Activated T-helper 9 cell treated with anti-CD3 and anti-CD28 coated beads, Interleukin-2, amount 50 U/mL, for 16 hours (primary cell): ENCODE measurements at regions not wholly inside any gene's neighbourhood (a gene's known extent, or its start where the extent isn't known, plus 50 kb on each side); places are given as distances from the start of the nearest gene placed in this dataset.

Source experiments
- DNase-seq: peaks from one replicate; pipeline ENCODE4 v3.0.0-alpha.2; 2020; ENCODE audit warnings: low read depth

- DNase-seq = no peak
Measured at GRCh38 chr12:90128526-90128925, 419.9 kb upstream of the ATP2B1 start.

- no peak for DNase-seq
Measured at GRCh38 chr12:90126125-90126524, 417.5 kb upstream of the ATP2B1 start.

GRCh38 chr12:90124914-90125313 lies 416.3 kb upstream of the ATP2B1 start:
- DNase-seq = no peak

- DNase-seq = no peak
Measured at GRCh38 chr12:90124289-90124688, 415.7 kb upstream of the ATP2B1 start.

GRCh38 chr12:90122681-90123080 lies 414.0 kb upstream of the ATP2B1 start:
- no peak for DNase-seq

GRCh38 chr12:90120627-90121026 lies 412.0 kb upstream of the ATP2B1 start:
- DNase-seq = no peak

- no peak for DNase-seq
Measured at GRCh38 chr12:90112666-90113065, 404.0 kb upstream of the ATP2B1 start.

- no peak for DNase-seq
Measured at GRCh38 chr12:90111791-90112580, 403.3 kb upstream of the ATP2B1 start.

GRCh38 chr12:90106568-90106967 lies 397.9 kb upstream of the ATP2B1 start:
- DNase-seq = no peak

GRCh38 chr12:90102957-90103652 lies 394.5 kb upstream of the ATP2B1 start:
- no peak for DNase-seq

- DNase-seq = no peak
Measured at GRCh38 chr12:90100579-90100978, 391.9 kb upstream of the ATP2B1 start.

- no peak for DNase-seq
Measured at GRCh38 chr12:90099288-90099687, 390.6 kb upstream of the ATP2B1 start.

GRCh38 chr12:90098132-90098779 lies 389.6 kb upstream of the ATP2B1 start:
- no peak for DNase-seq

- DNase-seq = no peak
Measured at GRCh38 chr12:90091809-90092208, 383.2 kb upstream of the ATP2B1 start.

GRCh38 chr12:90090929-90091651 lies 382.5 kb upstream of the ATP2B1 start:
- DNase-seq = no peak

GRCh38 chr12:90086281-90086680 lies 377.6 kb upstream of the ATP2B1 start:
- DNase-seq = no peak

GRCh38 chr12:90085494-90086274 lies 377.0 kb upstream of the ATP2B1 start:
- no peak for DNase-seq

GRCh38 chr12:90084018-90084417 lies 375.4 kb upstream of the ATP2B1 start:
- DNase-seq = no peak

- no peak for DNase-seq
Measured at GRCh38 chr12:90080616-90081015, 372.0 kb upstream of the ATP2B1 start.

GRCh38 chr12:90079529-90080210 lies 371.0 kb upstream of the ATP2B1 start:
- no peak for DNase-seq

GRCh38 chr12:90078344-90078743 lies 369.7 kb upstream of the ATP2B1 start:
- no peak for DNase-seq
